ENCODE measurements at regions not wholly inside any gene's neighbourhood (a gene's known extent, or its start where the extent isn't known, plus 50 kb on each side); places are given as distances from the start of the nearest gene placed in this dataset.
A peak's percentile ranks its signal among the peaks of the same experiment; 100 is the strongest.
"Not testable (repeated sequence)": the region's sequence is repeated elsewhere in the genome, so short reads cannot be mapped to it uniquely, and the experiment has no call there.

DNA sequence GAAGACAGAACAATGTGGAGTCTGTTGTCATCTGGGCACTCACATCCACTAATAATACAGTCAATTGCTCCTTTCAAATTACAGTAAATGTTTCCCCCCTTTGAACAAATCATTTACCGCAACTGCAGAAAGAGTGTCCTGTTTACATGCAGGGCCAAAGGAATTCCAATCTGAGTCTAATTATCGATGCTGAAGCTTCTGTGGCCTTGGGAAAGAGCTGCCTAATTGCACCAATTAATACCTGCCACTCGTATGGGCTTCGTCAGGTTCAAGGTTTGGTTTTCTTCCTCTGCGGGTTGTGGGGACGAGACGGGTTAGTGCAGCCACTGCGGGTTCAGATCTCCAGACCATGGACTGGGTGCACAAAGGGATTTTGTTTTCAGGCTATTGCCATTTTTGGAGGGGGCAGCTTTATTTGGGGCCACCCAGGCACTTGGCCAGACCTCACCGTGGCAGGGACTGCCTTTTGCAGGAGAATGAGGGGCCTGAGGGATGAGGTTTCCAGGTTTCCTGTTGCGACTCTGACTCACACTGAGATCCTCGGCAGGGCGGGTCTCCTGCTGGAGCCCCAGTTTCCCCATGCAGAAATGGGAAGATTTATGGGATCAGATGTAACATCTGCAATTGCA, 147.6 kb downstream of the MIAT start:
- no peak for DNase-seq

GRCh38 chr22:26806445-26807175, 149.2 kb downstream of the MIAT start:
- no peak for DNase-seq

DNA sequence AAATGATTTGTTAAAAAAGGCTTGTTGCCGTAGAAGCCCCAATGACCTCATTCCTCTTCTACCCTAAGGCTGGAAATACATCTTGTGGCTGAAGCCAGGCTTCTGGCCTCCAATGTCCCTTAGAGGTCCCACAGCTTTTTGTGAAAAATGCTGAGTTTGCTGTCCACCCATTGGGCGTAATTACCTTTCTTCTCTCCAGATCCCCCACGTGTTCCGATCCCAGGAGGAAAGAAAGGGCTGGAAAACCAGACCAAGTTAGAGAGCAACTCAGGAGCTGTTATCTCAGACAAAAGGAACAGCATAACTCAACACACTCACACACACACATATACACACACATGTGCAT, 154.2 kb downstream of the MIAT start:
- DNase-seq, result no peak

- DNase-seq, result no peak
These were observed 155.3 kb downstream of the MIAT start for GRCh38 chr22:26812731-26813130.

- DNase-seq, result no peak
These were observed 159.3 kb downstream of the MIAT start for GRCh38 chr22:26816726-26817125.

GRCh38 chr22:26817926-26818325, 160.5 kb downstream of the MIAT start:
- DNase-seq, result no peak

- DNase-seq, result no peak
These were observed 164.5 kb downstream of the MIAT start for GRCh38 chr22:26821854-26822253.

DNA sequence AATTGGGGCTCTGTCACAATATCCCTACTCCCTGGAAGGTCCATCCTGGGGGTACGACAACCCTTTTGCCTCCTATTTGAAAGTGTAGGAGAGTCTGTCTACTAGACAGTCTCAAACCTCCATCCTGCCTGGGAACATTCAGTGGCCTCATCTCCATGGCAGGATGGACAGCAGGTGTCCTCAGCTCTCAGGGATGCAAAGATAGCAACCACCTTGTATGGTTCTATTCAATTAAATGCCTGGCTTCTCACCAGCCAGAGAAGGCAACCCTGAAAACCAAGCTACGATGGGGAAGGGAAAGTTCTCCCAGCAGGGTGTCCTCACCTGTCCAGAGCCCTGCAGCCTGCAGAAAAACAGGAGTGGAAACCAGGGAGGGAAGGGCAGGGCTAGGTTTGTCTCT, 164.9 kb downstream of the MIAT start:
- no peak for DNase-seq

DNA sequence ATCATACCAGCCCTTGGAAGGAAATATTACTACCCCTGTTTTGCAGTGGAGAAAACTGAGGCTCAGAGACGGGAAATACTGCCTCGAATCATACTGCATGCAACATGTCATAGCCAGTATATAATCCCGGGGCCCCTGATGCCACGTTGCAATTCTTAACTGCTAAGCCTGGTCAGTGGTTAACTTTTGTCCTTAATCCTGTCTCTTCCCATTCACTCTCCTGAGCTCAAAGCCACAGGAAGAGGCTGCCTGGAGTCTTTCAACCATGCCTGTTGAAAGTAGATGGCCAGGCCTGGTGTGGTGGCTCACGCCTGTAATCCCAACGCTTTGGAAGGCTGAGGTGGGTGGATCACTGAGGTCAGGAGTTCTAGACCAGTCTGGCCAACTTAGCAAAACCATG, 166.6 kb downstream of the MIAT start:
- no peak for DNase-seq

DNA sequence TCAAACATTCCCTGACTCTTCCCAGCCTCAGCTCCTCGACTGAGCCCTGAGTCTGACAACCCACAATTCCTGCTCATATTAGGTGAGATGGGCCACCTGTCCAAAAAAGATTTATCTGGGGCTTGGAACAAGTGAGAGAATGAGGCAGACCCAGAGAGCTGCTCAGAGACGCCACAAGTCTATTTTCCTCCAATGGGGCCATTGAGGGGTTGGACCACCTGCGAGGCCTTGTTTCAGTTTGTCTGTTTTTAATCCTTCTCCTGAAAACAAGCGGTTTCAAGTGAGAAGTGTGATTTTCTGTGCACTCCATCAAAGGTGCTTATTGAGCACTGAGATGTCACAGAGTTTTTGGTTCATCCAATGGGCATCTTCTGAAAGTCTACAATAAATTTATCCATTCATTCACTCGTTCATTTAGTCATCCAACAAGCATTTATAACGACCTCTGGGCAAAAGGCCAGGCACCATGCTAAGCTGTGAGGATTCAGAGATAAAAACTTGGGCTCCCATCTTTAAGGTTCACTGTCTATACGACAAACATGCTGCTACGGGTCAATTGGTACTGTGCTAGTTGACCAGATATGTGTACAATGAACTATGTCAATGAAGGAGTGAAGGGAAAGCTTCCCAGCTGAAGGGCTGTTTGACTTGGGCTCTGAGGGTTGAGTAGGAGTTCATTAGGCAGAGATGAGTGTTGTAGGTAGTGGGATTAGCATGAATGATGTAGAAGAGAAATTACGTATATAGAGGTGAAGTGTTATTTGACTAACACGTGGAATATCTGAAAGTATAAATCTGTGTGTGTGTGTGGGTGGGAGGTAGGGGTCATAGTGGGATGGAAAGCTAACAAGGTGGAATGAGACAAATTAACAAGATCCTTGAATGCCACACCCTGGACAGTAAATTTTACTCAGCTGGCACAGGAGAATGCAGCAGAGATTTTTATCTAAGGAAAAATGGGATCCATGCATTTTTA, 168.9 kb downstream of the MIAT start:
- no peak for DNase-seq

DNA sequence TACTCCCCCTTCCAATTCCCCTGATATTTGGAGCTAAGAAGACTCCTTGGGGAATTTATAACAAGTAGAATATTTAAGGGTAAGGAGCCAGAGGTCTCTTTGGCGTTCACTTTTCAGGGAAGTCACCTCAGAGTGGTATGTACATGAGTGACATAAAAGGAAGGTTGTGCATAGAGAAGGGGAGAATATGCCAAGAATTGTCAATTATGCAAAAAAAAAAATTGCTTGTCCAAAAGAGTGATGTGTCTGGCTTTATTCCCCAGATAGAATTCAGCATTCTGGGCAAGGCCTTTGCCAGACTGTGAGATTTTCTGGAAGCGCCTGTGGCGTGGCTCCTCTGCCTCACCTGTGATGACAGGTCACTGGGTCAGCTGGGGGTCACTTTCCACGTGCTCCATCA, 170.2 kb downstream of the MIAT start:
- DNase-seq, result no peak

GRCh38 chr22:26828311-26828710, 170.9 kb downstream of the MIAT start:
- DNase-seq, result no peak

DNA sequence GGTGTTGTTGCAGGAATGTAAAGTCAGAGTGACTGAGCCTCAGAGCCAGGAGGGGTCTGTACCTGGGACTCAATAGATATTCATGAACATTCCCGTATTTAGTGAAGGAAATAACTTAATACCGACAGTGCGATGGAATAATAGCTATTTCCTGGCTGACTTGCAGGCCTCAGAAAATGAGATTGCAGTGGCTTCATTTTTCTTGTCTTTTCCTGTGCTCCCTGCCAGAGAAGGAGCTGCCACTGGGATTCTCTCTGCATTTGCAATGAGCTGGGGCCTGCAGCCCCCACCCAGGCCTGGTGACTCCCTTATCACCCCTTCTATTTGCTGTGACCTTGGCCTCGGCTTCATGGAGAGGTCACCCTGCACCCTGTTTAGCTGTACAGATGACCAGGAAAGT, 173.4 kb downstream of the MIAT start:
- DNase-seq, result no peak

DNA sequence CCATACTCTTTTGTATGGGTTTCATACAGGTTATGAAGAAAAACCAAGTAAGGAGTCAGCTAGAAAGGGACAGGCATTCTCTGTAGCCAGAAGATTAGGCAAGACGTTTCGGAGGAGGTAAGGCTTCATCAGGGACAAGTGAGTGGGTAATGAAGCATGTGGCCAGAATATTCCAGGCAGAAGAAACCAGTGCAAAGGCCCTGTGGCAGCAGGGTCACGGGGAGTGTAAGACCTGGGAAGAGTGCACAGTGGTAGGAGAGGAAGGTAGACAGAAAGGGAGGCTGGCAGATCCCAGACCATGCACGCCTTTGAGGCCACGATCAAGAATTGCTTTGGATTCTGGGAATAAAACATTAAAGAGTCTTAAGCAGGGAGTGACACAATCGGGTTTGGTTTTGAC, 177.6 kb downstream of the MIAT start:
- no peak for DNase-seq

- peak in 8 of 56 donors; percentile 0 to 39 (median 4) for DNase-seq
These were observed 178.6 kb downstream of the MIAT start for GRCh38 chr22:26835929-26836528.

DNA sequence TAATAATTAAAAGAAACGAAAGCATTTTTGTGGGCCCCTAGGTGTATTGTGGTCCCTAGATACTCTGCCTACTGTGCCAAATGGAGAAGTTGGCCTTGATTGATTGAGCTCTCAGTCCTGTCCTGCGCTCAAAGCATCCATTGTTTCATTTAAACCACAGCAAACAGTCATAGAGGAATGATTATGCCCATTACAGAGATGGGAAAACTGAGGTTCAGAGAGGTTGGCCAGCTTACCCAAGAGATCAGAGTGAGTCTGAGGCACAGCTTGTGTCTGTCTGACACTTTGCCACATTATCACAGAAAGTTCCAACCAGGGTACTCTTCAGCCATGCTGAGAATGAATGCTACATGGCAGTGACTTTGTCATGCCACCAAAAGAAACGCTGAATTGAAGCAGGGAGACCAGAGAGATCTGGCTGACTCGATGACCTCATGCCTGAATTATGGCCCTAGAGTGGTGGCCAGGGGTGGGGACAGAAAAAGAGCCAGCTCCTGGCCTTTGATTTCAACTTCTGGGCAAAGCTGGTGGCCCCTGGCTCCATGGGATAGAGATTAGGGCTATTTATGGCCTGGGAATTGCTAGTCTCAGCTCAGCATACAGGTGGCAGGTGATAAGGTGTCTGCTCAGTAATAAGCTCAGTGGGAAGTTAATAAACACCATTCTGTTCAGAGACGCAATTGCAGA, 180.5 kb downstream of the MIAT start:
- DNase-seq, result no peak

DNA sequence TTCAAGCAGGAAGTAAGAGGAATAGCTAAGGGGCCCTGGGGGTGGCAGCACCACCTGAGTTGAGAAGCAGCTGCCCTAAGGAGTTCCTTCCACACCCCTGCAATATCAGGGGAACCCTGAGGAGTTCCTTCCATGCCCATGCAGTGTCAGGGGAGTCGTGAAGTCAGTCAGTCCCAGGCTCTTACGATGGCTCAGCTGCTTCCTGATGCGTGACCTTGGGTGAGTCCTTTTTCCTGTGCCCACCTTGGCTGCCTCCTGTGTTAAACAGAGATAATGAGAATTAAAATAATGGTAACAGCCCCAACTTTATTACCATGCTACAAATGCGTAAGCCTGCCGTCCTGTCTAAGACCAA, 181.1 kb downstream of the MIAT start:
- no peak for DNase-seq

DNA sequence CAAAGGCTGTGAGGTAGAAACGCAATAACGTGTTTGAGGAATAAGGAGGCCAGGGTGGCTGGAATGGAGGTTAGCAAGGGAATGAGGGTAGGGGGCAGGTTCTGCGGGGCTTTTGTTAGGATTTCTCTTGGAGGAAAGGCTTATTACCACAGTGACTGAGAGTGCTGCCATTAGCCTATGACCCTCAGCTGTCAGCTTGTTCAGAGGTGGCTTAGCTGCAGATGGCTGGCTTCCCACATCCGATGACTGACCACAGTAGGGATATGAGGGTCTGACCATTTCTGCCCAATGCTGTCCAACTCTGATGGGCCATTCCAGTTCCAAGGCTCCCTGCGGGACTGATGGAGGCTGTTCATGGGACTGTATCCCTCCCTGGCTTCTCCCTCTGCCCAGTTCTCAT, 181.8 kb downstream of the MIAT start:
- DNase-seq, result no peak

DNA sequence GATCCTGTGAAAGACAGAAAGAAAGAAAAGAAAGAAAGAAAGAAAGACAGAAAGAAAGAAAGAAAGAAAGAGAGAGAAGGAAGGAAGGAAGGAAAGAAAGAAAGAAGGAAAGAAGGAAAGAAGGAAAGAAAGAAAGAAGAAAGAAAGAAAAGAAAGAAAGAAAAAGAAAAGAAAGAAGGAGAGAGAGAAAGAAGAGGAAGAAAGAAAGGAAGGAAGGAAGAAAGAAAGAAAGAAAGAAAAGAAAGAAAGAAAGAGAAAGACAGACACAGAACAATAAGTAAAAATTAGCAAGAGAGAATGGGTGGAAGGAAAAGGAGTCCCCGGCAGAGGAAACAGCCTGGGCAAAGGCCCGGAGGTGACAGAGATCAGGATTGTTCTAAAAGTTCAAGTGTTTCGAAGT, 183.4 kb downstream of the MIAT start:
- DNase-seq, result not testable (repeated sequence)

DNA sequence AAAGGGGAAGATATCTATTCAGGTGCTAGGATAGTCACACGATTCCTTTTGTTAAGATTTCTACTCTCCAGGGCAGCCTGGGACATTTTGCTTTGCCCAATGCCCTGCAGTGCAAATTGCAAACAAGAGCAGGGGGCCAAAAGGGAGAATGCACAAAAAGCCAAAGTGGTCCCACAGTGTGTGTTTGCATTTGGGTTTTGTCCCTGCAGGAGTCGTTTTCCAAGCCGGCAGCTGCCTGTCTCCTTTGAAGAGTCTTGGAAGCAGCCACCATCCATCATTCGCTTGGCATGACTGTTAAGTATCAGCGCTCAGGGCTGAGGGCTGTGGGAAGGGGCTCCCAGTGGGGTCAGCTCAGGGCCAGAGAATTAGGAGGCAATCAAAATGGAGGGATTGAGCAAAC, 184.7 kb downstream of the MIAT start:
- DNase-seq, result no peak

DNA sequence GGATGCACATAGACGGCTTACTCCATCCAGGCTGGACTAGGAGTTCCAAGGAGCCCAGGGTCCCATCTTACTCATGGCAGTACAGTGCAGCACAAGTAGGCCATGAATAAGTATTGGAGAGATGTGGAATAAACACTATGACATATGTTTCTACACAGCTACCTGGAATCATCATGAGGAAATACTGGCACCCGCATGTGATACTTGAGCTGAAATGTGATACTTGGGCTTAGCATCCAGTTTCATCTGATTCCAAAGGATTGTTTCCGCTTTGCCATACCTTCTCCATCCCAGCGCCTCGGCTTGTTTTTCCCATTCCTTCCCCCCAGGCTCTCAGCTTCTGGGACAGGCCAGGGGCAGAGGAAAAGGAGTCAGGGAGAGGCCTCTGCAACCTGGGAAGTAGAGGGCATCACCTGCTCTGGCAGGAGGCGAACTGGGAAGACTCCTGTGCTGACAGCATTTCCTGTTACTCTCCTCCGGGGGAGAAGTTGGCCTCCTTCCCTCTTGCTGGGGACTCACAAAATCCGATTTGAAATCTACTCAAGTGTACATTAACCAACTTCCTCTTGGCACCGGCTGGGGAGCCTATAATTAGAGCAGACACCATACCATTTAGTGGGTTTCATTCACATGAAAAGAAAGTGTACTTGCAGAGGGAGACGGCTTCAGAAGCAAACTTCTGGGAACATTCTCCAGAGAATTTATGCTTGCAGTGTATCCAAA, 187.8 kb downstream of the MIAT start:
- peak in 2 of 56 donors; percentile 1 to 4 for DNase-seq

All from nucleus accumbens (tissue), 56 donors.